ENCODE measurements at regions not wholly inside any gene's neighbourhood (a gene's known extent, or its start where the extent isn't known, plus 50 kb on each side); places are given as distances from the start of the nearest gene placed in this dataset.

DNA sequence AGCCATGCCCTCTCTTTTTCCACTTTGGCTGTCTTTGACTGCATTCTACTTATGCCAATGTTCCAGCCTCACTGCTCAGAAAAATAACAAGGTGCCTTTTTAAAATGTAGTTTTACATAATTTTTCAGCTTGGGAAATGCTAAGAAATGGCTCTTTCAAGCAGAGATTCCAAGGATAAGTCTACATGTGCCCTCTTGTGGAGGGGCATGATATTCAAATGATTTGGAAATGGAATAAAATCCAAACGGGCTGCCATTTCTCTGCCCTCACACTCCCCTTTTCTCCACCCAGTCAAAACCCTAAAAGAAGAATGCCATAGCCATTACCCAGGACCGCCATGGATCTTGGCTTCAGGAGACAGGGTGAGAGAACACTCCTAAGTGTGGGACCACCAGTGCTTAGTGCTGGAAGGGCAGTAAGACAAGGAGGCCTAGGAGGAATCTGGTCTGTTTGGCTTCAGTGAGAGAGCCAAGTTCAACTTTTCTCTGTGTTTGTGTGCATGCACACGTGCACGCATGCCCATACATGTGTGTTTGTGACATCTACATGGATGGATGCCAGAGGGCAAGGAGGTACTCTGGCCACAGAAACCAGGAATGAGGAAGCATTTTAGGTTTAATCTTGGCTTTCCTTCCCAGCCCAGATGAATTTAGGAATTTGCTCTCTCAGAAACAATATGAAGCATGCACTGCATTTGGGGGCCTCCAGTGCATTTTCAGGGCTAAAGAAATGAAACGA, 174.0 kb upstream of the SLC14A2 start:
- peak; percentile 2 for DNase-seq

DNA sequence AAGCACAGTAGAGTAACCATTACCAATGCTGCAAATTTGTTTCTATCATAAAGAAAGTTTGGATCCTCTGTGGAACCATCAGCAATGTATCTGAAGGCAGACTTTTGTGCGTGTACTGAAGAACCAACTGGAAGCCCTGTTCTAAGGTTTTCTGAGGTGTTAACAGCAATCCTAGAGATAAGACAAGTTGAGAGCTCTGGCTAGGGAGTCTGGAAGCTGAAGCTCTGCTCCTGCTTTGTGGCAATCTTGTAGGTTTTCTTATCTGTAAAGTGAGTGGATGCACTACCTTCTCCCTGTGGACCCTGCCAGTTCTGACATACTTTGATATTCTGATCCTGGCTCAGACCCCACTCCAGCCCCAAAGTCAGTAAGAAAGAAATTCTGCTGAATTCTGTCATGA, 171.2 kb upstream of the SLC14A2 start:
- DNase-seq = no peak

DNA sequence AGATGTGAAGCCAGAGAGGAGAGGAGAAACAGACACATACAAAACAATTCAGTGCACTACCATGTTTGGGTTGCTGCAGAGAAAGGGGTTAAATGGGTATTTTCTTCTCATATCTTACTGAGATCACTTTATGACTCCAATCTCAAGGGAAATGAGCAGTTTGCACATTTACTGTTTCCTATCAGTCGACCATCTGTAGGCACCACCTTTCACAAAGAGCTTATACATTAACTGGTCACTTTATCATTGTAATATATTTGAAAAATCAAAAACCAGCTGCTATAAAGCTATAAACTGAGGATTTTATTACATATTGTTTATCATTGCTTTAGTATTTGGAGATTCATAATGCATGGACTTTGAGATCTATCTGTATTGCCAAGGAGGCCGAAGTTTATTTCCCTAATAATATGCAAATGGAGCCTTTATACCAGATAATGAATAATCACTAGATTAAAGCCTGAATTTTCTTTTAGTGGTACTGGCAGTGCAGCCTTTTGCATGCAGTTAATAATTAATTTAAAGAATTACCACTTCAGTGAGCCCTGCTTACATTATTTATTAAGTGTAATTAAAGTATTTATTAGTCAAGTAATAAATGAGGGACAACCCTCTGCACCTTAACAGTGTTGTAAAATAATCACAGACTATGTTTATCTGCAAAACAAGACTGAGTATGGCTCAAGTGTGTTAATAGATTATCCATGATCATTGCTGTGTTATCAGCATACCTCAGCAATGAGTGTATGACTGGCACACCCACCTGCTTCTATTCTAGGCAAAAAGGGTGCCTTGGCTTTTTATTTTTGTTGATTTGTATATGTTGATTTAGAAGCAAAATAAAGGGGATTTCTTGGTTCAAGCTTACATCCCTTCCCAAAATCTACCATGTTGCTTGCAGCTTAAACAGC, 167.7 kb upstream of the SLC14A2 start:
- DNase-seq = no peak

DNA sequence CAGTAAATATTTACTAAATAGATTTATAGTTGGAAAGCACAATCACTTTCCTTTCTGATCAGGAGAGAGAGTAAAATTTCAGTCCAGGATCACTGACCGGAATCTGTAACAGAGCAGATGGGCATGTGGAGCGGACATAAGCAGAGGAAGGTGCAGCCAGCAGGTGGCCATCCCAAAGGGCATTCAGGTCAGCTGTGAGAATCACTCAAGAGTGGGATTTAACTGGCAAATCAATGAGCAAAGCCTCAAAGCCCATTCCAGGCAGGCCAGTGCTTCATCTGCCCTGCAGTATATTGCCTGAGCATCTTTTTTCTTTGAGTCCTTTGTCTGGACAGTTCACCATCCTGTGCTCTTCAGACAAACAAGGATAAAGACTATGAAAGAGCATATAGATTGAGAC, 166.4 kb upstream of the SLC14A2 start:
- DNase-seq = no peak

DNA sequence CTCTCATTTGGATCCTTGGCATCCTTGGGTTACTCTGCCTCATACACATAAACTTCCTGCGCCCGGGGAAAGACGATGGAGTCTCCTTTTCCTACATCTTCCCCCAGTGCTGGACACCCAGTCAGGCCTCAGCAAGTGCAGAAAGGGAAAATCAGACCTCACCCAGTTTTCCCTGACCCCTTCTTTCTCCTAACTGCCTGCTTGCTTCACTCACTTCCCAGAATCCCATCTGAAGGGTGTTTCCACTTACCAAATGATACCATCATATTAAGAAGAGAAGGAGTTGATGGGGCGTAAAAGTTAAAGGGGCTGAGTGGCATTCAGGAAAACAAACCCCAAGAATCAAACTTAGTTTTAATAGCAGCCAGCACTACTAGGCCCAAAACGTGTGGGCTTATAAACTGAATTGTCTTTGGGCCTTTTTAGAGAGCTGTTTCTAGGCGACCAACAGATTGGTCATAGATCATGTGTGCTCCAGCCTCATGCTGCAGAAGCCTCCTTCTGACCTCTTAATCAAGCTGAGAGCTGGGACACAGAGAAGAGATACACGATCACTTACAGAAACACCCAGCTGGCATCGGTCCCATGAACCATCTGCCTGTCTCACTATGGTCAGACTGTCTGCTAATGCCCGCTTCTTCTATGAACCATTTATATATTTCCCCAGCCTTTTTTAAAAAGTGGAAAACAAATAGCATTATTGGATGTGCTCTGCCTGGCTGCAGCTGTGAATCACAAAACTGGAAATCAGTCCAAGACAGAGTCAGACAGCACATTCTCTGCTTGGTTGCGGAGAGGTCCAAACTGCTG, 165.7 kb upstream of the SLC14A2 start:
- DNase-seq = peak; percentile 6

- DNase-seq = no peak
These were observed 158.9 kb upstream of the SLC14A2 start for GRCh38 chr18:45456090-45457021.

DNA sequence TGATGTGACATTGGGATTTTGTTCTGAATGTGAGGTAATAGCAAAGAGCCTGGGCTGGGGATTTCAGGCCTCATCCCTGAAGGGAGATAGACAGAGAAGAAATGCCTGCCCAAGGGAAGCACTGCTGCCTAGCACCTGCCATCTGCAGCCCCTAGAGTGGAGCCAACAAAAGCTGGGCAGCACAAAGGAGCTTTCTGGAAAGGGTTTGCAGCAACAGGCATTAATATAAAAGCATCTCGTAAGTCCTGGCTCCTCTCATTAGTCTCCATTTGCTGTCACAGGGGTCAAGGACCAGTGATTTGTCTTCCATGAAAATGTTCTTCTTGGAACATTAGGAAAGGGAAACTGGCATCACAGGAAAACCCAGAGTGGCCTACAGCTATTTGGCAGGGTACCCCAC, 157.2 kb upstream of the SLC14A2 start:
- no peak for DNase-seq

DNA sequence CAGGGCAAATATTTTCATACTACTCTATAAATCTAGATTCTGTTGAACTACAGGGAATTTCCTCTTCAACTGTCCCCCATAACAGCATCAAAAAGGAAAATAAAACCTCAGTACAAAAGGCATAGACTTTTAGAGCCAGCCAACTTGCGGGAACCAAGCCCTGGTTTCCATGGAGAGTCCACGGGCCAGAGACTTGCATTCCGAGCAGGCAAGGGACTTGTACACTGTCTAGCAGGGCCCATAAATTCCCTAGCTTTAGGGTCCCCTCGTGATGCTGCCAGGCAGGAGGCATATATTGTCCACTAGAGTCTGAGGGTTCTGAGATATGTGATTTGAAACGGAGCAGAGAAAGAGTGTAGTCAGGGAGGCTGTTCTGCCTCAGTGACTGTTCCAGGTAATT, 153.1 kb upstream of the SLC14A2 start:
- no peak for DNase-seq

DNA sequence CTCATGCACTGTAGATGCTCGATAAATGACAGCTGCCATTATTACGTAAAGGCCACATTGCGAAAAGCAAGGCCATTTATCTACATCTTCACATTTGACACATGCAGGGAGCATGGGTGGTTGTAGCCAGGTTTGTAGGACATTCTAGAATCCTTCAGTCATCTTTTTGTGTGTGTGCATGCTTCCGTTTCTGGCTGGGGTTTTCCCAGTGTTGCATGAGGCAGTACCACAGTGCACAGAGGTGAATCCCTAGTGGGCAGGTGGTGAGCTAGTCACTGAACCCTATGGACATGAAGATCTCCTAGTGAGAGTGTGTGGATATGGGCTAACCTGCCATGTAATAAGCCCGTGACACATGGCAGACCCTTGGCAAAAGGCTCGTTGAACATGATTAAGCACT, 151.8 kb upstream of the SLC14A2 start:
- no peak for DNase-seq

DNA sequence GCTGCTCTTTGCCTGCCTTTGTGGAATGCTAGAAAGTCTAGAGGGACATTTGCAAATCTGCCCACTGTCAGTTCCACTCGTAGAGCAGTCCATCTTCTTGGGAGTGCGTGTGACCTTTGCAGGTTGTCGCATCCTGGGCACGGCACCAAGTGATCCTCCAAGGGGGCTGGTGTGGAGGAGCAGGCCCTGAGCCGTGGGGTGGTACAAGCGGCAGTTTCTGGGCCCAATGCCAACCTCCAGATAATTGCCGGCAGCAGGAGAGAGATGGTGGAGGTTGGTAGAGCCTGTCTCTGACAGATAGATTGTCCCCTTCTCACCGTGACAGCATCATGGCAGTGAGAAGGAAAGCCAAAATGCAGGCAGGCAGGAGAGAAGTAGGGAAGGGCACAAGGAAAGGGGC, 150.7 kb upstream of the SLC14A2 start:
- no peak for DNase-seq

DNA sequence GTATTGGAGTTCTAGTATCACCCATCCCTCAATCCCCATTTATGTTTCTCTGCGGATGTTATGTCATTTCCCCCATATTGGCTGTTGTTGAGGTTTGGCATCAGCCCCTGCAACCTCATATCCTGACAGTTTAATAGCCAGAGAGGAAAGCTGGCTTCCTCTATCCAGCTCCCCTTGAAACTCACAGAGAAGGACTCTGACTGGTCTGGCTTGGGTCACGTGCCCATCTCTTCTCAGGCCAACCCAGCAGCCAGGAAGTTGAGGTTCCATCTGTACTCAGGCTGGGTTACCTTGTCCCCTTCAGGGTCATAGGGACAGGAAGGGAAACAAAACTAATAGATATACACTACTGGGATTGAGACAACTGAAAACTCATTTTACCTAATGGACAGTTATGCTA, 148.0 kb upstream of the SLC14A2 start:
- no peak for DNase-seq

DNA sequence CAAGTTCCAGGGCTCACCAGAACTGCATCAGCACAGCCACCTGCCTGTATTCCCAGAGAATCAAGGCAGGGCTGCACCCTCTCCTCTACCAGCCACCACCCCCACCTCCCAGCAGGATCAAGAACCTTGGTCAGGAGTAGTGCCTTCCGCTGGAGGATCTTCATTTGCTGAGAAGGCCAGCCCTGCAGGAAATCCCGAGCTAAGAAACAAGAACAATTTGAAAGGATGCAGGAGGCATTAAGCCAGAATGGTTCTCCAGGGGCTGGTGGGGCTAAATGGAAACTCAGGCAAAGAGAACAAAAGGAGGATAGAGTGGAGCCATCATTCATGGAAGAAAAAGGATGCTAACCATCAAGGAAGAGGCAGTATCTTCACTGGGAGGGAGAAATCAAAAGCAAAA, 147.3 kb upstream of the SLC14A2 start:
- no peak for DNase-seq

- DNase-seq = no peak
These were observed 136.4 kb upstream of the SLC14A2 start for GRCh38 chr18:45478889-45479288.

GRCh38 chr18:45480219-45481015, 134.9 kb upstream of the SLC14A2 start:
- no peak for DNase-seq

GRCh38 chr18:45481821-45482220, 133.5 kb upstream of the SLC14A2 start:
- no peak for DNase-seq

- DNase-seq = peak; percentile 40
These were observed 133.0 kb upstream of the SLC14A2 start for GRCh38 chr18:45482286-45482685.

GRCh38 chr18:45487581-45487980, 127.7 kb upstream of the SLC14A2 start:
- DNase-seq = no peak

DNA sequence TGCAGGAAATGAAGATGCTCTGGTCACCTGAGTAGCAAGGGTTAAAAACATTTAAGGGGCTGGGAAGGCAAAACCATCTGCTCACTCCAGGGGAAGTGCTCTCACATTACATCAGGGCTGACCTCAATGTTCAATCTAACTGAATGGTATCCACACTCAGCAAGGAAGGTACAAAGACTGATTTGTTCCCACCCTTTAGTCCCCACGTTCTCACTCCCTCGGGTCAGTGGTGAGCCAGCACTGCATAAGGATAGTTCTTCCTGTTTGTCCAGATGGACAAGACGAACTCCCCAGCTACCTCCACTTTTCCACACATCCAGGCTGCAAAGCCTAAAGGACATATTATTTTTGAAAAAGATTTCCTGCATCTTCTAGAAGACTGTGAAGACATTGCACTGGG, 126.6 kb upstream of the SLC14A2 start:
- DNase-seq = no peak

GRCh38 chr18:45493830-45494229, 121.4 kb upstream of the SLC14A2 start:
- no peak for DNase-seq

GRCh38 chr18:45494811-45495210, 120.5 kb upstream of the SLC14A2 start:
- no peak for DNase-seq

- DNase-seq = no peak
These were observed 118.5 kb upstream of the SLC14A2 start for GRCh38 chr18:45496741-45497140.

Data from fibroblast of skin of back (primary cell).